GM18868 (cell line): ENCODE measurements at regions not wholly inside any gene's neighbourhood (a gene's known extent, or its start where the extent isn't known, plus 50 kb on each side); places are given as distances from the start of the nearest gene placed in this dataset.

Source experiments
- ATAC-seq: cut with Tn5 transposase; IDR thresholded peaks from one replicate; pipeline ENCODE4 v1.9.1; 2021; ENCODE audit warnings: mild to moderate bottlenecking, moderate library complexity; ENCODE audit not compliant: unreplicated experiment

DNA sequence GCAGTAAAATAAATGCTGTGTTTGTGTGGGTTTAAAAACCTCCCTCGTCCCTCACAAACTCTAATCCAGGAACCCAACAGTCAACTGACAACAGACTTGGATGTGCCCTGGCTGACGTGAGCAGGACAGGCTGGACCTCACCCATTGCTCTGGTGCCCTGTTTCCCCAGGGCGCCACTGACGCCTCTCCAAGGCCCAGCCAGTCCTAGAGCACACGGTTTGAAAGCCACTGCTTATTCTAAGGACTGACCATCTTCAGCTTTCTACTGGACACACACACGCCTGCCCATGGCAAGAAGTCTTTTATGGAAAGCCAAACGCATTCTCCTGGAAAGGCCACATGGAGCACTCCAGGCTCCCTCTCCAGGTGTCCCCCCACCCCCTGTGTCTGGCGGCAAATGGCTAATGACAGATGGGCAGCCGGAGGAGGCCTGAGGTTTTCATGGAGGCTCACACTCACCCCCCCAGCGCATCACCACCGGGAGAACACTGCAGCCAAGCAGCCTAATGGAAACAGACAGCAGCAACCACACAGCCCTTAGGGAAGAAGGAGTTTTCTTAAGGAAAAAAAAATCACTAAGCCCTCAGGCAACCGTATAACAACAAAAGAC is 319.2 kb downstream of the SOX9 start:
- no peak for ATAC-seq

DNA sequence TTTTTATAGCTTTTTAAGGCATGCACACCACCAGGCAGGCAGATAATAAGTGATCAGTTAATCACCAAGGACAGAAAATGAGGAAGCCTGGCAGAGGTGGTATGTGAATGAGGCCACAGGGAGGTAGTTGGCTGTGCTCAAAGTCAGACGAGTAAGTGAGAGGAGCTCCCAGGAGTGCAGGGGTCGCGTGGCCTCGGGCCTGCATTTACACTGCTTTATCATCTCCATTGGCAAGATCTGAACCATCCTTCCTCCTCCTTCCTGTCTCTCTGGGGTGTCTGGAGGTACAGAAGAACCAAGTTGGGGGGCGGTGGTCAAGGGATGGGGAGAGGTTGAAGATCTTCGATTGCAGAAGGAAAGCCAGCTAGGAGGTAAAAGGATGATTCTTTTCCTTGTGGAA is 320.1 kb downstream of the SOX9 start:
- no peak for ATAC-seq

DNA sequence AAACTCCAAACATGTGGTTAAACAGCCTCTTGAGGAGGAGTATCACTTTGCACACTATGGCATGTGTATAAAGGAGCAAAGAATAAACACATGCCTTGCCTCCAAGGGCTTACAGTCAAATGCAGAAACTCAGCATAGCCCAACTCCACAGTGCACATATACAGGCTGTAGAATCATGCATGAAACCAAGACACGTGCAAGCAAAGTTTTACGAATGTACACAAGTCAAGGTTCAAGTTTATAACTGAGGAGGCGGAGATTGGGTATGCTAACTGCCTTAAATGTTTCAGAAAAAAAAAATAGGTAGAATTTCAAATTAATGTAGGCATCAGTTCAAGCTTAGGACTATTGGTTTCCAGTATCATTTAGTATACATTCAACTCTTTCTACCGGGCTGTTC is 321.1 kb downstream of the SOX9 start:
- ATAC-seq = no peak

DNA sequence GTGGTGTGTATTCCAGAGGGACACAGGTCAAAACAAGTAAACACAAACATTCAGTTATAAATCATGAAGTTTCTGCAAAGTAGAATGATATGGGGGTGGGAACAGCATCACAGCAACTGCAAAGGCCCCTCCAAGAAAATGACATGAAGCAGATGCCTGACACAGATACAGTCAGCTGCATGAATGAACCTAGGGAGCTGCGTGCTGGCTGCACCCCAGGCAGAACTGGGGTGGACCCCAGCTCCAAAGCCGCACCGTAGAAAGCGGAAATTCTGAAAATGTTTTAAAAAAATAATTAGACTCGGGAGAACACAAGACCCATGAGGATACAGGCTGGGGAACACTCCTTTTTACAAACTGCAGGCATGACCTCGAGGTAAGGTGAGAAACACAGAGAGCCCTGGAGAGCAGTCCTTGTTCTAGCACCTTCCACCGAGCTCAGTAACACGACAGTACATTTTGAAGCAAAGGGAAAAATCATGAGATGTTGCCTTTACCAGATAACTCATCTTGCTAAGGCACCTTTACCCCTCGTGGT is 323.8 kb downstream of the SOX9 start:
- ATAC-seq = no peak

DNA sequence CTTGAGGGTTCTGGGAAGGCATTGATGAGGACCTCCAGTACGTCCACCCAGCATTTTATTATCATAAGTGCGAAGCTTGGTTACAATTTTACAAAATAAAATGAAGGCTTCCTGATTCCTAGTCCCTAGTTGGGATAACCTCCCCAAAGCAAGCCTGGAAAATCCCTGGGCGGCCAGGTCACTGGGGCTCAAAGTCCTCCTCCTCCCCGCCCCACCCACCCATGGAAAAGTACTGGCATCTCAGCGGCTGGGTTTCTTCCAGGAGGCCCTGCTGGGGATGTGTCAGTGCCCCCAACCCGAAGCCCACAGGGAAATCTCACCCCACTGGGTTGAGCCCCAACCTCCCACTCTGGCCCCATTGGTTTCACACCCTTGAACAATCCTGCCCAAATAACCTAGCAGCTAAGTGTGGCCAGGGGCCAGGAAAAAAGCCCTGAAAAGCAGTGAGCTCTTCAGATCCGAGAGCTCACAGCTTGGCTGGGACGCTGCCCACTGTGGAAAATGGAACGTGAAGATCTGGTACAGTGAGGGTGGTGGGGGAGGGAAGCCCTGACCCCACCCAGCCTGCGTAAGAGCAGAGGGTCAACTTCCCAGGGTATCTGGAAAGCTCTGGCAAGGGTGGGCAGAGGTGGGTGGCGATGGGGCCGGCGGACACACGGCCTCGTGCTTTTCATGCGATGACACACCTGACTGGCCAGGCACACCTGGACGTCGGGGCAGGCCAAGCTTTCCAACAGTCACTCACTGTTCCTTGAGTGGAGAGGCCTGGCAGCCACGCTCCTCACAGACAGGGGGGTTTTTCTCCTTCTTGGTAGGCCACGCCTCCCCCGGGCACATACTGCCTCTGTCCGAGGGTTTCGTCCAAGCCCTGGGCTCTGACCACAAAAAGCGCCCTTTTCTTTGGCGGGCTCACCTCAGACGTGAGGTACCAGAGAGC is 324.5 kb downstream of the SOX9 start:
- no peak for ATAC-seq

DNA sequence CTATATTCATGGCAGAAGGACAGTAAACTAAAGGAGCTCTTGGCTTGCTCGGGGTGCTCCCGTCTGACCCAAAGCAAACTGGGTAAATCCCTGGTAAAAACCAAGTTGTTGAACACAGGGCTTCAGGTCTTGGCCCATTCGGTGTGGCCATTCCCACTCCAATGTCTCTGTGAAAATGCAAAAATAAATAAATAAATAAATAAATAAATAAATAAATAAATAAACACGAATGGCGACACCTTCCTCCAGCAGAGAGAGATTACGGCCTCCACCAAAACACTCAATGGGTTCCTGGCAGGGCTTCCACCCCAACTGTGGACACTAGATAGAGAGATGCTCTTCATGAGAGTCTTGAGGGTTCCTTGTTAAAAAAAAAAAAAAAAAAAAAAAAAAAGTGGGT is 325.3 kb downstream of the SOX9 start:
- ATAC-seq = no peak

DNA sequence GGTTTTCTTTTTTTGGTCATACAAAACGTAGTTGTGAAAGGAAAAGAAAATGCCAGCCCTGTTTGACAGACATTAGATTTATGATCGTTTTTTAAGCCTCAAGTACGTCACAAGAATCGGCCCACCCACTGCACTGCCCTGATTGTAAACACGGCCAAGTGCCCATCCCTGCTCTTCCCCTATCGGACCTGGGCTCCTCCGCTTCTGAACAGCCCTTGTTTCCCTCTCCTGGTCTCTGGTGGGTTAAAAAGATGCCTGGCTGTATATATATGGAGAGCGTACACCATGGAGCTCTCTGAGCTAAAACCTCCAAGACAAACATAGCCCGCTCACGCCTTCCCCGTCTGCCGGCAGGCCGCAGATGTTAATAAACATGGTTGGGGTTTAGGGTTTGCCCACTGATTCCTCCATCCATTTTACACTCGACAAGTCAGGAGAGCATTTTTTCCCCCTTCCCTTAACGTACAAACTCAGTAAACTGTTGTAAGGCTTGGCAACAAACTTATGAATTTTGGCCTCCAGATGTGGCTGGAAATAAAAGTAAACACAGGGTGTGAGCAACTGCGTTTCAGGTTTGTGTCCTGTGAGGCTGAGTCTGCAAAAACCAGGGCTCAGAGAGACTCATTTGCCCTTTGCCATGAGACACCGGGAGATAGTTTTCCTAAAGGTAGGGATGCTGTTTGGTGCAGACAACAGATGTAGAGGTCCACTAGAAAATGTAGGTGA is 325.9 kb downstream of the SOX9 start:
- ATAC-seq = no peak

DNA sequence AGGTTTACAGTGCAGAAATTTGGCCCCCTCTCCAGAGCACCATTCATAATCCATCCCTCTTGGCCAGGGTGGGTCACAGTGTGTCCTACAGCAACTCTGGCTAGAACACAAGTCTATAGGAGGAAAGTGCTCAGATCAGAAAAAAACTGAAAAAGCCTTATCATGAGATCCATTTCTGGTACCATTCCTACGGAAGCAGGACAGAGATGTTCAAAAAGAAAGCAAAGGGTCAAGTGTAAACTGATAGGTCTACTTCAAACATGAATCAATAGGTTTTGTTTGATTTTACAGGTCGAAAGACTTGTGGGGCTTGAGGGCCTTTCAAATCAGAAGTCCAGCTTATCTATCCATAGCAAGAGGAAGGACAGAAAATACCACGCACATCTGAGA is 326.4 kb downstream of the SOX9 start:
- no peak for ATAC-seq

DNA sequence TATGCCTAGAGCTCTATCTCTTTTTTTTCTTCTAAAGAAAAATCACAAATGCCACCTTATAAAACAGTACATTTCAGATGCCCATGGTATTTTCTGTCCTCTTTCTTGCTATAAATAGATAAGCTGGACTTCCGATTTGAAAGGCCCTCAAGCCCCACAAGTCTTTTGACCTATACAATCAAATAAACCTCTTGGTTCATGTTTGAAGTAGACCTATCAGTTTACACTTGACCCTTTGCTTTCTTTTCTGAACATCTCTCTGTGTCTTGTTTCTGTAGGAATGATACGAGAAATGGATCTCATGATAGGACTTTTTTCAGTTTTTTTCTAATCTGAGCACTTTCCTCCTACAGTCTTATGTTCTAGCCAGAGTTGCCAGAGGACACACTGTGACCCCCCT is 327.2 kb downstream of the SOX9 start:
- ATAC-seq = no peak

DNA sequence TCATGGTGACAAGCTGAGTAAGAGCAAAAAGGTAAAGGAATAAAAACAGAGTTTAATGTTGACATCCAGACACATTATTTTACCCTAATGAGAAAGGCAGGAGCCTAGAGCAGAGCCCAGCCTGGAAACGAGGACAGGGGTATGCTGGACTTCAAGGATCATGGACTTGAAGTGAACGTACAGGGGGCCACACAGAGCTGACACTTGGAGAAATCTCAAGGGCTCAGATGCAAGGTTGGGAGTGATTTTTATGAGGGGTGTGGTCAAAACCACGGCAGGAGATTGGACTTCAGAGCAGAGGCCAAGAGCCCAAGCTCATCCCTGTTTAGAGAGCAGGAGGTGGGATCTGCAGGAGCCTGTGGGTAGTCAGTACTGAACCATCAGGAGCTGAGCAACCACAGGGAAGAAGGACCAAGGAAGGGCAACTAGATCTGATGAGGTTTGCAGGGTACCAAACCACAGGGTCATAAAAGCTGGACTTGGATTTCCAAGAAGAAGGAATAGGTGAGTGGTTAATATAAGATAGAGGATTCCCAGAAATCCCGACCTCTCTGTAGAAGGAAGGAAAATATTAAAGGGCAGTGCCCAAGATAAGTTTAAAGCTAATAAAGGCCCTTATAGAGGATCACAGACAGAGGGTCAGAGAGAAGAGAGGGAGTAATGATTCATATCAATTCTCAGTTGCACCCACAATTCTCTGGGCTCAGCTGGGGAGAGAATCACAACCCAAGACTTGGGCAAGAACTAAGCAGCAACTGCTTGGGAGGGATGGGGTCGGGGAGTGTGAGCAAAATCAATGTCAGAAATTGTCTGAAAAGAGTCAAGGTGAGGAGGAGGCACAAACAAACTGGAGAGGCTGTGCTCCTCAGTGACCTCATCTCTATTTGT is 331.7 kb downstream of the SOX9 start:
- peak; percentile 52 for ATAC-seq

DNA sequence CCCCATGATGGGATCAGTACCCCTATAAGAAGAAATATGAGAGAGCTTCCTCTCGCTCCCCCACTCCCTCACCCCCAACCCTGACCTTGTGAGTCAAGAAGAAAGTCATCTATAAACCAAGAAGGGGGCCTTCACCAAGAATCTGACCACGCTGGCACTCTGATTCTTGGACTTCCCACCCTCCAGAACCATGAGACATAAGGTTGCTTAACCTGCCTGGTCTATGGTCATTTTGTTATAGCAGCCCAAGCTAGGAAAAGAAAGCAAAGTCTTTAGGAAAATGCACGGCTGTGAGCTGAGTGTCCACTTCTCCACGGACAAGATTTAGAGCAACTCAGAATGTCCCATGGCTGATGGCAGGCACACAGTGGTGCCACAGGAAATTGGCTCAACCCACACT is 333.5 kb downstream of the SOX9 start:
- ATAC-seq = no peak

DNA sequence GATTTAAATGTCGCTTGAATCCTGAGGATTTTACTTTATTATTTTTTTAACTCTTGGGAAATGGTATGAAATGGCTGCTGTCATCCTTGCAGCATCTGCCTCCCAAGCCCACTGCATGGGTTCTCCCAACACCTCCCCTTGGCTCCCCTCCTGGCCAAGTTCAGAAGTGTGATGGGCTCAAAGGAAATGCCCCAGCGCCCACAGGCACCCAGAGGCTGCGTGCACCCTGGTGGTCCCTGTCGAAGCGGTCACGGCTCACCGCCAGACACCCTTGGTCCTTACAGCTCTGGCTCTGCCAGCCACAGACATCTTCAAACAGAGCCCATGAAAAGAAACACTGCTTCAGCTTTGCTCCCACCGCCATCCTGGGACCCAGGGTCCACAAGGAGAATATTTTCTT is 334.7 kb downstream of the SOX9 start:
- no peak for ATAC-seq

DNA sequence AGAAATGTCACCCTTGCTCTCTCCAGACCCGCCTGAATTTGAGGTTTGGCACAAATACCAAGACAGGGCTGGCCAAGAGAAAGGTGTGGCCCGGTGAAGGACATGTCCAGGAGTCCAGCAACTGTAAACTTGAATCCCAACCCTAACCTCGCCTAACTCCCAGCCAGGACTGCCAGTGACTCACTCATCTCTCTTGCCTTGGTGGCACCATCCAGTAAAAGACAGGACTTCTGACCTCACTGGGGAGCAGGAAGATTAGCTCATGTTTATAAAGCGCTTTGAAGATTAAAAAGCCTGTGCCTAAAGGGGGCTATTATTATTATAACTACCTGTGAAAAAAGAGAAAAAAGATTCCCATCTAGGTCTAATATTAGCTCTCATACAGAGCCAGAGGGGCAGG is 335.3 kb downstream of the SOX9 start:
- no peak for ATAC-seq

DNA sequence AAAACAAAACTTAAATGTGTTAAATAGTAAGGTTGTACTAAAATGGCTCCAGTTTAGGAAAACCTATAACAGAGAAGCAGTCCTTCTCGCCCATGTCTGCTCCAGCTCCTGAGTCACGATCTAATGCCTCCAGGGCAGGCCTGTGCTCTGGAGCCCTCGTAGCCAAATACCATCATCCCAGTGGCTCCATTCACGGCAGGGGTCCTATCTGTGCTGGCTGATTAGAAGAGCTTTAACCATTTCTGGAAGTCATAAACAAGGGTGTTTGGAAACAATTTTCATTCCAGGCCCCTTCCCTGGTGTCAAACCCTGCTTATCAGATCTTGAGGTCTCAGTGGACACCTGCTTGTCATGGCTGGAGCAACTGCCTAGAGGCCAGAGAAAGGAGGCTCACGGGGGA is 336.9 kb downstream of the SOX9 start:
- no peak for ATAC-seq

DNA sequence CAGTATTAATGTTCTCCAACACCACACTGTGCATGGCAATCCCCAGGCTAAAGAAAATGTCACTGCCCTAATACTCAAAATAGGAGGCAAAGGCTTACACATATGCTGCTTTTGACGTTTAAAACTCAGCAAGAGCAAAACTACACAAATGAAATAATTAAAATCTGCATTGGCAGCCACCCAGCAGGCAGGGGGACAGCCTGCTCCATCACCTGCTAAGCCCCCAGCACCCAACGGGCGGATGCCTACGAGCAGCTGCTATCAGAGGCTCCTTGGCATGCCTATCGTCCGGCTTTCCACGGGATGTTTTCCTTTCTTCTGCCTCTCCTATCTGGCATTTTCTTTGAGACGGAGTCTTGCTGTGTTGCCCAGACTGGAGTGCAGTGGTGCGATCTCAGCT is 337.5 kb downstream of the SOX9 start:
- no peak for ATAC-seq

DNA sequence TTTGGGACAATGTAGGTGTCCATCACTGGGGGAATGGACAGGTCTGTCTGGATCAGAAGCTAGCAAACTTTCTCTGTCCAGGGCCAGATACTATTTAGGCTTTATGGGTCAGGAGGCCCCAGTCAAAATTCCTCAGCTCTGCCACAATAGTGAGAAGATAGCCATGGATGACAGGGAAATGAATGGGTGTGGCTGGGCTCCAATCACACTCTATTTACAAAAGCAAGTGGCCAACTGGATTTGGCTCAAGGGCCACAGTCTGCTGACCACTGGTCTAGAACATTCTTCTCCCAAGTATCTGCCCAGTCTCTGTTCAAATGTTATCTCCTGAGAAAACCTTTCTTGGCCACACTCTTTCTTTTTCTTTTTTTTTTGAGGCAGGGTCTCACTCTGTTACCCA is 339.9 kb downstream of the SOX9 start:
- ATAC-seq = no peak

DNA sequence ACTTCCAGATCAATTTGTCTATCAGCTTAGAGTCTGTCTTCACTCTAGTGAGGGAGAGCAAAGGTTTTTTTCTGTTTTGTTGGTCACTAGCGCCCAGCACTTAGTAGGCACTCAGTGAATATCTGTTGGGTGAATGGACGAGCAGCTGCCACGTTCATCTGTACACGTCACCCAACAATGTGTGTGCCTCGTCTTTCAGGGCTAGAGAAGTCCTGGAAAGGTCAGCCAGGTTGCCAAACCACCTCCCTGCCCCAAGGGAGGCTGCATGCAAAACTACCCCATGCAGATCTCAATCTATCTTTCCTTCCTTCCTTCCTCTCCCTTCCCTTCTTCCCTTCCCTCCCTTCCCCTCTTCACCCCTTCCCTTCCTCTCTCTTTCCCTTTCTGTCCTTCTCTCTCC is 340.9 kb downstream of the SOX9 start:
- no peak for ATAC-seq

DNA sequence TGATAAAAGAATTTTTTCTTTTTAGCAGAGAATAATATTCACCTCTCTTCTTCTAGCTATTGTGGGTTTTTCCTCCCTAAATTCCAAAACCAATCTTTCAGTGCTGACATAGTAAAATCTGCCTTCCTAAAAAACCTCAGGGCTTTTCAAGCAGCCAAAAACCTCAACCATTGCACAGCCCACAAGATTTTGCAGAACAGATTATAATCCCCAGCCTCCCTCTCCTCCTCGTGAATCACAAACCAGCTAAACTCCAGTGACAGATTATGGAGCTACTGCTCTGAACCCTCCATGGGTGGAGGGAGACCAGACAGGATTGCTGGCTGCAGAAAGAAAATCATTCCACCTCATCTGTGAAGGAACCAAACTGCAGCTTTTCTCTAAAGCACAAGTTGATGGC is 341.6 kb downstream of the SOX9 start:
- no peak for ATAC-seq

DNA sequence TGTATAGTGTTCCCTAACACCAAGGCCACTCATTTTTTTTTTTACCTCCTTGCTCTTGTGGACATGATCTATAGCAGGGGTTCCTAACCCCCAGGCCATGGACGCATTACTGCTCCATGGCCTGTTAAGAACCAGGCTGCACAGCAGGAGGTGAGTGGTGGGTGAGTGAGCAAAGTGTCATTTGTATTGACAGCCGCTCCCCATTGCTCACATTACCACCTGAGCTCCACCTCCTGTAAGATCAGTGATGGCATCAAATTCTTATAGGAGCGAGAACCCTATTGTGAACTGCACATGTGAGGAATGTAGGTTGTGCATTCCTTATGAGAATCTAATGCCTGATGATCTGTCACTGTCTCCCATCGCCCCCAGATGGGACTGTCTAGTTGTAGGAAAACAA is 342.0 kb downstream of the SOX9 start:
- ATAC-seq = no peak

DNA sequence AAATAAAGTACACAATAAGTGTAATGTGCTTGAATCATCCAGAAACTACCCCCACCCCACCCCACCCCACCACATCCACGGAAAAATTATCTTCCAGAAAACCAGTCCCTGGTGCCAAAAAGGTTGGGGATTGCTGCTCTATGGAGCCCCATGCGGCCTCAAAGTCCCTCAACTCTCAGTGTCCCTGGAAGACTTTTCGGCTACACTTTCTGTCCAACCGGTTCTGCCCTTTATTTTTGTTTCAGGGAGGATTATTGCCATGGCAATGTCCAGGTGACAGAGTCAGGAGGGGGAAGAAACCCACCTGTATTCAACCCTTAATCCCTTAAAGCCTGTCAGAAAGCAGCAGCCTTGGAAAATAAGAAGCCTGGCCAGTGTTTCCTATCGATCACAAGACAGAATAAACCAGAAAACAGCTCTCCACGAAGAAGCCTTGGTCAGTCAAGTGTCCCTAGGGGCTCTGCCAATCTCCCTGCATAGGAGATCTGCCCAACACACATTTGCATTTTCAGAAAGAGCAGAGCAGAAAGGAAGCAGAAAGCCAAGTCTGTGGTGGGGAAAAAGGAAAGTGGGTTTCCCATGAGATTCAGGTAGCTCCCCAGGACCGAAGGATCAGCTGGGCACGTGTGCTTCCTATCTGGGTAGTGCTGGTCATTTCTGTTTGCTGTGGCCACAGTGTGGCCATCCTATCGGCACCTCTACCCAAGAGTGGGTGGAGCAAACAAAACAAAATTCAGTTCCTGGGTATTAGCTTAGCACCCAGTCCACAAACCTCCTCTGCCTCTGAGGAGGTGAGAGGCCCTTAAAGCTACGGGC is 342.7 kb downstream of the SOX9 start:
- ATAC-seq = no peak
